ENCODE measurements at regions not wholly inside any gene's neighbourhood (a gene's known extent, or its start where the extent isn't known, plus 50 kb on each side); places are given as distances from the start of the nearest gene placed in this dataset.
"Not testable (repeated sequence)": the region's sequence is repeated elsewhere in the genome, so short reads cannot be mapped to it uniquely, and the experiment has no call there.

GRCh38 chr5:98364549-98364948 lies 408.9 kb upstream of the RGMB start:
- no peak for DNase-seq (ENCODE audit: low spot score)

GRCh38 chr5:98365126-98365525 lies 408.3 kb upstream of the RGMB start:
- no peak for DNase-seq (ENCODE audit: low spot score)

- no peak for DNase-seq (ENCODE audit: low spot score)
Measured at GRCh38 chr5:98368141-98368540, 405.3 kb upstream of the RGMB start.

GRCh38 chr5:98372351-98372750 lies 401.1 kb upstream of the RGMB start:
- no peak for DNase-seq (ENCODE audit: low spot score)

GRCh38 chr5:98391921-98392625 lies 381.4 kb upstream of the RGMB start:
- DNase-seq (ENCODE audit: low spot score), result no peak

GRCh38 chr5:98393205-98393604 lies 380.3 kb upstream of the RGMB start:
- not testable (repeated sequence) for DNase-seq (ENCODE audit: low spot score)

- DNase-seq (ENCODE audit: low spot score), result no peak
Measured at GRCh38 chr5:98397081-98397480, 376.4 kb upstream of the RGMB start.

- no peak for DNase-seq (ENCODE audit: low spot score)
Measured at GRCh38 chr5:98398465-98398864, 375.0 kb upstream of the RGMB start.

- no peak for DNase-seq (ENCODE audit: low spot score)
Measured at GRCh38 chr5:98401656-98402055, 371.8 kb upstream of the RGMB start.

GRCh38 chr5:98402130-98402529 lies 371.3 kb upstream of the RGMB start:
- no peak for DNase-seq (ENCODE audit: low spot score)

GRCh38 chr5:98403131-98403530 lies 370.3 kb upstream of the RGMB start:
- no peak for DNase-seq (ENCODE audit: low spot score)

GRCh38 chr5:98414938-98415337 lies 358.5 kb upstream of the RGMB start:
- DNase-seq (ENCODE audit: low spot score), result no peak

GRCh38 chr5:98415663-98416062 lies 357.8 kb upstream of the RGMB start:
- DNase-seq (ENCODE audit: low spot score), result no peak

- no peak for DNase-seq (ENCODE audit: low spot score)
Measured at GRCh38 chr5:98416541-98416940, 356.9 kb upstream of the RGMB start.

GRCh38 chr5:98419825-98420224 lies 353.6 kb upstream of the RGMB start:
- no peak for DNase-seq (ENCODE audit: low spot score)

GRCh38 chr5:98424681-98425450 lies 348.6 kb upstream of the RGMB start:
- no peak for DNase-seq (ENCODE audit: low spot score)

GRCh38 chr5:98425640-98426039 lies 347.8 kb upstream of the RGMB start:
- no peak for DNase-seq (ENCODE audit: low spot score)

- DNase-seq (ENCODE audit: low spot score), result peak; percentile 3
Measured at GRCh38 chr5:98428806-98429205, 344.7 kb upstream of the RGMB start.

- DNase-seq (ENCODE audit: low spot score), result no peak
Measured at GRCh38 chr5:98432378-98432777, 341.1 kb upstream of the RGMB start.

- no peak for DNase-seq (ENCODE audit: low spot score)
Measured at GRCh38 chr5:98433022-98433421, 340.4 kb upstream of the RGMB start.

GRCh38 chr5:98433673-98434072 lies 339.8 kb upstream of the RGMB start:
- no peak for DNase-seq (ENCODE audit: low spot score)

GRCh38 chr5:98436667-98437066 lies 336.8 kb upstream of the RGMB start:
- no peak for DNase-seq (ENCODE audit: low spot score)

- no peak for DNase-seq (ENCODE audit: low spot score)
Measured at GRCh38 chr5:98442448-98442847, 331.0 kb upstream of the RGMB start.

- DNase-seq (ENCODE audit: low spot score), result no peak
Measured at GRCh38 chr5:98443881-98444280, 329.6 kb upstream of the RGMB start.
